Left renal cortex interstitium (tissue), 4 donors: ENCODE measurements at regions not wholly inside any gene's neighbourhood (a gene's known extent, or its start where the extent isn't known, plus 50 kb on each side); places are given as distances from the start of the nearest gene placed in this dataset.
"Not testable (repeated sequence)": the region's sequence is repeated elsewhere in the genome, so short reads cannot be mapped to it uniquely, and the experiment has no call there.

Experiments used
- DNase-seq, 4 donors: peaks; one replicate each; pipeline ENCODE4 v3.0.0-alpha.2; 2013; ENCODE audit warnings: low read depth in 4 of 4, low spot score in 2 of 4, missing footprints in 1 of 4

DNA sequence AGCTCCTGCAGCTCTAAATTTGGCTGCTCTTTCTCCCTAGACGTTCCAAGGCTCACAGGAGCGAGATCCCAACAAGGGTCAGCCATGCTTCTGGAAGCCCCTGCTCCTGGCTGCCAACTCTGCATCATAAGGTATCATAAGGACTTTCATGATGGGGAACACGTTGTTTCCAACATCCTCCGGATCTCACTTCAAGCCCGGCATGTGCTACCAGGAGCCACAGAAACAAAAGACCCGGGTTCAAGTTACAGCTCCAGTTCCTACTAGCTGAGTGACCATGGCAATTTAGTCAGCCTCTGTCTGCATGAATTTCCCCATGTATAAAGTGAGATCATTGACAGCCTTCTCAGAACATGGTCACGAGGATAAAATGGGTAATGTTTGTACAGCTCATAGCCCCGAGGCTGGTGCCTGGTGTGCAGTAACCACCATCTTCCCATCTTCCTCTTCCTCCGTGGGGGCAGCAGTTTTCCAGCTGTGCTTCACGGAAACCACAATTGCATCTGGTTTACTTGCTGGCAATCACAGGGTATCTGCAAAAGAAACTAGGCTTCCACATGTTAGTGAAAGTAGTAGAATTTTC, 209.0 kb upstream of the ECI2 start:
- DNase-seq = no peak

DNA sequence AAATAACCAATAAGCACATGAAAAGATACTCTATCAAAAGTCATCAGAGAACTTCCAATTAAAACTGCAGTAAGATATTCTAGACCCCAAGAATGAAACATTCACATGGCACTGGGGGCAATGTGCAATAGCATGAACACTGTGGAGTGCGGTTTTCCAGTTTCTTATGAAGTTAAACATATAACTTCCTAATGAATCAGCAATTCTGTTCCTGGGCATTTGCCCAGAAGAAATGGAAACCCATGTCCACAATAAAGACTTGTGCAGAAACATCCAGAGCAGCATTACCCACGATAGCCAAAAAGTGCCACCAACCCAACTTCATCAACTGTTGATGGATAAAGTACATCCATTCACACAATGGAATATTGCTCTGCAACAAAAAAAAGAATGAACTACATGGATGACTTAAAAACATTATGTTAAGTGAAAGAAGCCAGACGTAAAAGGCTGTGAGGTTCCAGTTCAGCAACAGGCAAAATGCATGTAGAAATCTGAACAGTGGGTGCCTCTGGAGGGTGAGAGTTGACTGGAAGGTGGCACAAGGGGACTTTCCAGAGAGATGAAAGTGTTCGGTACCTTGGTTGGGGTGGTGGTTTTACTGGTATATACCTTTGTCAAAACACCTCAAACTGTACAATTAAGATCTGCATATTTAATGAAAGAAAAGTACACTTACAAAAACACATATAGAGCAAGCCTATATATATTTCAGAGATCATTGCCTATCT, 207.2 kb upstream of the ECI2 start:
- no peak for DNase-seq

DNA sequence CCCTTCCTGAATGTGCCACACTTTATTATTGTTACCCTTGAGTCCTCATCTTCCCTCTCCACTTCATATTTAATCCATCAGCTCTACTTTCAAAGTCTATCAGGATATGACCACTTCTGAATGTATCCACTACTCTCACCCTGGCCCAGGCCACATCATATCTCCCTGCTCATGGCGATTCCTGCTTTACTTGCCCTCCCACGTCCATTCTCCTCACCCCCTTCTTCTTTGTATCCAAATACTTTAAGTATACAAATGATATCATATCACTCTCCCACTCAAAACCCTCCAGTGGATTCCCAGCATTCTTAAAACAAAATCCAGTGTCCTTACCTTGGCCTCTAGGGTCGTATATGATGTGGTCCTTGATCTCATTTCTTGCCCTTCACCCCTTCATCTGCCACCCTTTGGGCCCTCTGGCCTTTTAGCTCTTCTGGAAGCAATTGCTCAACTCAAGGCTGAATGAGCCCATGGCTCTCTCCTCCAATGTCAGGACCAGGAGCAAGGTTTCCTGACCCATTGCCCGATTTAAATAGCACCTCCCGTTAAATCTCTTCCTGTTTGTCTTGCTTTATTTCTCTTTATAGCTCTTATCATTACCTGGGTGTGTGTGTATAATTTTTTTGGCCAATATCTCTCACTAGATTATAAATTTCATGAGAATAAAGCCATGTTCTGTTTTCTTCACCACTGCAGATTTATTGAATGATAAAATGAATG, 205.9 kb upstream of the ECI2 start:
- DNase-seq = no peak

DNA sequence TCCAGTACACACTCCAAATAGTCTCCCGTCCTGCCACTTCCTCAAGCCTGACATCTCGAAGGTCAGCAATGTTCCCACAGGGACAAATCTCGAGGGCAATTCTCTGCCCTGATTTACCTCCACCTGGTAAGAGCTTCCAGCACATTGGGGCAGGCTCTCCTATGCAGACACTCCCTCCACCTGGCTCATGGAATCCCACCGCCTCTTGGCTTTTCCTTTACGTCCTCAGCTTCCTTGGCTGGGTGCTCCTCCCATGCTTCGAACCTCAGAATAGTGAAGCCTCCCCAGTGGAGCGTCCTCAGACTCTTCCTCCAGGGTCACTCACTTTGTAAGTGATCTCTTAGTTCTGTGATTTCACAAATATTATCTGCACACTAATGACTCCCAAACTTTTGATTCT, 205.2 kb upstream of the ECI2 start:
- DNase-seq = no peak

DNA sequence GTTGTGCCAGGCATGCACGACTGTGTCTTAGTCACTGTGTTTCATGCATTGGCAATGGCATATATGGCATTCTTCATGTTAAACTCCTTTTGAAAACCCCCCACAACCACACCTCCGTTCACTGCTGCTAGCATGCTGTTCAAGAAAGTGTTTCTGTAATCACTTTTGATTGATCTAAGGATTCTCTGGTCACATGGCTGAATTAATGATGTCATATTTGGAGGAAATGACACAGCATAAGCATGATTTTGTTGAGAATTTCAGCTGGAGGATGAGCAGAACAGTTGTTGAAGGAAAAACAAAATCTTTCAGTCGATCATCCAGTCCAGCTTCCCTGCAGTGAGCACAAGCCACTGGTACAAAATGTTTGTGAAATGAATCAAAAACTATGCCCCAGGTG, 203.5 kb upstream of the ECI2 start:
- no peak for DNase-seq

DNA sequence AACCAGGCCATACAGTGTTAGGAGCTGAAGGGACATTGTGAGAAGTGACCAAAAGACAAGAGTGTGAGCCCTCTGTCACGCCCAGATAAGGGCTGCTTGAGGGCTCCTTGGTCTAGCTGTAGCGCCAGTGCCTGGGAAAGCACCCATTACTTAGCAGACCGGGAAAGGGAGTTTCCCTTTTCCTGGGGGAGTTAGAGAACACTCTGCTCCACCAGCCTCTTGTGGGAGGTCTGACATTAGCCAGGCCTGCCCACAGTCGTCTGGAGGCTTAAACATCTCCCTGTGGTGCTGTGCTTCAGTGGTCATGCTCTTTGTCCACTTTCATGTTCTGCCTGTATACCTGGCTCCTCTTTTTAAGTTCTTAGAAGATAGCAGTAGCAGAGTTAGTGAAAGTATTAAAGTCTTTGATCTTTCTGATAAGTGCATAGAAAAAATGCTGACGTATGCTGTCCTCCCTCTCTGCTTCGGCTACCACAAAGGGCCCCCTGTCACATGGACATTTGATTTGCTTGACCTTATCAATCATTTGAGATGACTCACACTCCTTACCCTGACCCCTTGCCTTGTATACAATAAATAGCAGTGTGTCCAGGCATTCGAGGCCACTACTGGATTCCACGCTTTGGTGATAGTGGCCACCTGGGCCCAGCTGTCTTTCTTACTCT, 201.5 kb upstream of the ECI2 start:
- DNase-seq = no peak

DNA sequence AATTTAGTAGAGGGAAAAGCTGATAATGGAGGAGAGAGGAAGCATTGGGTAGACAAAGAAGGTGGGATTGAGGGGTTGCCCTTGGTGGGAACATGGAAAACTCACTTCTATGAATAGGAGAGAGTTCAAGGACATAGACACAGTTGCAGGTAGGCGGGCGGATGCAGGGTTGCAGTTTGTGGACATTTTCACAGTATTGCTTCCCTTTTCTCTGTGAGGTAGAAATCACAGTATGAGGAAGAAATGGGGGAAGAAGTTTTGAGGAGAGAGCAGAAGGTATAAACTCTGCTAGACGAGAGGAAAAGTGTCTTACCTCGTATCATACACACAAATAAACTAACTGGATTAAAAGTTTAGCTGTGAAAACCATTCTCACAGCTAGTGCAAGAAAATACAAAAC, 200.7 kb upstream of the ECI2 start:
- no peak for DNase-seq

DNA sequence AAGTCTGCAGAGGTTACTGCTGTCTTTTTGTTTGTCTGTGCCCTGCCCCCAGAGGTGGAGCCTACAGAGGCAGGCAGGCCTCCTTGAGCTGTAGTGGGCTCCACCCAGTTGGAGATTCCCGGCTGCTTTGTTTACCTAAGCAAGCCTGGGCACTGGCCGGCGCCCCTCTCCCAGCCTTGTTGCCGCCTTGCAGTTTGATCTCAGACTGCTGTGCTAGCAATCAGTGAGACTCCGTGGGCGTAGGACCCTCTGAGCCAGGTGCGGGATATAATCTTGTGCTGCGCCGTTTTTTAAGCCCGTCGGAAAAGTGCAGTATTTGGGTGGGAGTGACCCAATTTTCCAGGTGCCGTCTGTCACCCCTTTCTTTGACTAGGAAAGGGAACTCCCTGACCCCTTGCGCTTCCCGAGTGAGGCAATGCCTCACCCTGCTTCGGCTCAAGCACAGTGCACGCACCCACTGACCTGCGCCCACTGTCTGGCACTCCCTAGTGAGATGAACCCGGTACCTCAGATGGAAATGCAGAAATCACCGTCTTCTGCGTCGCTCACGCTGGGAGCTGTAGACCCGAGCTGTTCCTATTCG, 198.9 kb upstream of the ECI2 start:
- not testable (repeated sequence) for DNase-seq

DNA sequence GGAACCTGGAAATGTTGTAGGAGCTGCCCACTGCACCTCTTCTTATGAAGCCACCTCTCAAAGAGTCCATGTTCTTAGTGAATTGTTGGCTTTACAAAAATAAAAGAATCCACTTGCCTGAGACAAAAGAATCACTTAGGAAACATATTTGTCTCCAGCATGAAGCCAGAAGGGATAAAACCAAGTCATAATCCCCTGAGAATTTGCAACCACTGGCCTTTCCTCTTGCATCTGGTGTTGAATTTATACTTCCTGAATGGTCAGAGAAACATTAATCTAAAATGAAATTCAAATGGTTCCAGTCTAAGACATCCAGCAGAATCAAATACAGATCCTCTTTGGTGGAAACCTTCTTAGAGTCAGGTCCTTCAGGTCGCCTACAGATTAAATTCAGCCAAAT, 192.5 kb upstream of the ECI2 start:
- DNase-seq = no peak

DNA sequence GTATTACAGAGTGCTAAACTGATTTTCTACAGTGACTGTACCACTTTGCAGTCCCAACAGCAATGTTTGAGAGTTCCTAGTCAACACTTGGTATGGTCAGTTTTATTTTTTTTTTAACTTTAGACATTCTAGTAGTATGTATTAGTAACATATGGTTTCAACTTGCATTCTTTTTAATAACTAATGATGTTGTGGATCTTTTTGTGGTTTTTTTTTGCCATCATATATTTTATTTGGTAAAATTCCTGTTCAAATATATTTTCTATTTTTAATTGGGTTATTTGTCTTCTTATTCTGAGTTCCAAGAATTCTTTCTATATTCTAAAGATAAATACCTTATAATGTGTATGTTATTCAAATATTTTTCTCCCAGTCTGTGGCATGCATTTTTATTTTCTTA, 189.4 kb upstream of the ECI2 start:
- DNase-seq = no peak

DNA sequence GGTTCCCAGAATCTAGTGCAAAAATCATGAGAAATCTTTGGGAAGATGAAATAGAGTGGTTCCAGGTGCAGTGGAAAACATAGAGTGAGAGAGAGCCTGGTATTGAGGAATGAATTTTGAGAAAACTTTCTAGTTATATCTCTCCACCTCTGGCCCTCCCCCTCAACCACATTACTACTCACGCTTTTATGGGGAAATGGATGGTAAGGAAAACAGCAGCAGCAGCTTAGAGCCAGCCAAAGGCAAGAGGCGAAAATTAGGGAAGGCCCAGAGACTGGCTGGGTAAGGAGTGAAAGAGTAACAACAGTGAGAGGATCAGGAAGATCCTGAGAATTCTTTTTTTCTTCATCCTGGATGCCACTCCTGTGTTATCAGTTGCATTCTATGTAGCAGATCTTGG, 187.9 kb upstream of the ECI2 start:
- no peak for DNase-seq

DNA sequence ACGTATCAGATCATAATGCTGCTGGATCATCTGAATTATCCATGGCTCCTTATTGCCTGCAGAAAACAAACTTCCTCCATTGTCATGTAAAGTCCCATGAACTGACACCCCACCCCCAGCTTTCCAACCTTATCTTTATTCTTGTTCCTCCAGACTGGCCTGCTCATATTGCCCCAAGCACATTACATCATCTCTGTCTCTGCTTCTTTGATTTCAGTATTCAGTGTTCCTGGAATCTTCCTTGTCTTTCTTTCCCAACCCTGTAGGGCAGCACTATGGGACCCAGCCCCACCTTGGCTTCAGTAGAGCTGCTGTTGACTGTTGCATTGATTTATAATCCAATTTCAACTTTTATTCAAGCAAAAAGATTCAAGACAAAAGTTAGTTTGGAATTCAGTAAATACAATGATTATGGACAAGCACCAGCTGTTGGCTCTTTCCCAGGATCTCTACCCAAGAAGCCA, 187.5 kb upstream of the ECI2 start:
- no peak for DNase-seq

DNA sequence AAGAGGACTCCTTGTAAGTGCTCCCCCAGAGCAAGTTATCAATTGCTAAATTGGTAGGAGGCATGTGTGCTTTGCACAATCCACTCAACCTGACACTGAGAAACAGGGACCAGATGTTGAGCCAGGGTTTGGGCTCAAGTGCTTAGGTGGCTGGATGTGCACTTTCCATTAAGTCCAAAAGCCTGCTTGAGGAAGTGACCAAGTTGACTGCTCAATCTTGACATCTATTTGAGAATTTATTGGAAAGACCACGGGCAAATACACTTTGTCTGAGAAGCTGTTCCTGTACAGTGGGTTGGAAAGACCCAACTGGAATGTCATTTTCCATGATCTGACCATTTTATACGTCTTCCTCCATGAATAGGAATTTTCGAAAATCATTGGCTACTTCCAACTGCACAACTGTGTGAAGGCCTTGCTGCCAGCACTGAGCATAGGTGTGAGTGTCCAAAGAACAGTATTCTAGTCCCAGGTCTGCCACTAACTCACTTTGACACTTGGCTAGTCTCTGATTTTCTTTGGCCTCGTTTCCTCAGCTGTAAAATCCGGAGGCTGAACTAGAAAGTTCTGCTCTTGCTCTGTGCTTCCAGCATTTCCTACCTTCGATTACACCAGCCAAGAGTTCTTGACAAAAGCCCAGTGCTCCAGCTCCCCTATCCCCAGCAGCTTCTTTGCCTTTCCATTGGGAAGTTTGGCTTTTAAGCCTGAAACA, 186.9 kb upstream of the ECI2 start:
- DNase-seq = no peak

DNA sequence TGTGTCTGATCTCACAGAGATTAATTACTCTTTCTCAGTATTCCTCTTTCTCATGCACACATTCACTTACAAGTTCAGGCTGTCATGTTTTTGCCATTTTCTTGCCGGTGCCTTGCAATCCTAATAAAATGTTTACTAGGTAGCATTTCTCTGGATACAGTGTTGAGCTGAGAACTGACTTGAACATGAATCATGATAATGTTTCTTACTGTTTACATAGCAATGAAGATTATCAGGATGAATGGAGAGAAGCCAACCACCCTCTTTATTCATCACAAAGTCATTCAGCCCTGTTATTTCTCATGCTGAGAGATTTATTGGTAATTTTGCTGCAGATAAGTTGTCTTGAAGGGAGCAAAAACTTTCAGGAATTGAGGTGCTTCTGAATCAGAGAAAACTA, 185.5 kb upstream of the ECI2 start:
- no peak for DNase-seq

DNA sequence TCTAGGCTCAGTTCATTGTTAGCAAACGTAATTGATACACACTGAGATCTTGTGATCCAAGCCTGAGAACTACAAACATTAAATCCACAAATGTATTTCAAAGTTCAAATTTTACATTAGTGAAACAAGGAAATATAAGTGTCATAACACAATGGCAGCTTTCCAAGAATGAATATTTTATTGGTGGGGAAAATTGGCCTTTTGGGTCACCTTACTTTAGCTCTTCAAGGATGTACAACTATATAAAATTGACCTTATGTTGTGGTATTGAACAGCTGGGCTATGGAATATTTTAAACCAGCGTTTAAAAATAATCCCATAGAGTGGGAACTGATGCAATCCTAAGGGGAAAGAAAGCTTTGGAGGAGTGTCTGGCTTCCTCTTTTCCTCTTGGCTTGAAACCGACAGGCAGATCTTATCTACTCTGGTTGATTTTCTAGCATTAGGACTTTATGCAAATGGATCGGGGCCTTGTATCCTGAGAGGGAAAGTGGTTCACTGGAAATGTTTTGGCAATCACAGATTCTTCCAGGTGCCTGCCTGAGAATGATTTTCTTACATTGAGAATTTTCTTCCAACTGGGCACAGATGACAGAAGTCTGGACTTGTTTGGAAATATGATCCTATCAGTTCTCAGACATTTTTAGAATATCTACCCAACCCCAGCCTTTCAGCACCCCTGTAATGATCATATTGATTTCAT, 184.8 kb upstream of the ECI2 start:
- no peak for DNase-seq

DNA sequence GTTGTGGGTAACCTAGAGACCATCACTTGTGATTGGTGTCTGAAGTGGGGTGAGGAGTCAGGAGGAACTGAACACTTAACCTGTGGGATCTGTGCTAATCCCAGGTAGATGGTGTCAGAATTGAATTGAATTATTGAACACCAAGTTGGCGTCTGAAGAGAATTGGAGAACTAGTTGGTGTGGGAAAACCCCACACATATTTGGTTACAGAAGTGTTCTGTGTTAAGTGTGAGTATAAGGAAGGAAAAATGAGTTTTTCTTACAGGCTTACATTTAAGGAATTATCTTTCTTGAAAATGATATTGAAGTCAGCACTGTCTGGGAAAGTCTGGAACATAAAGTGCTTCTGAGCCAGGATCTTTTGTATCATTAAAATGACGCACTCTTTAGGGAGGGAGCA, 182.9 kb upstream of the ECI2 start:
- no peak for DNase-seq

DNA sequence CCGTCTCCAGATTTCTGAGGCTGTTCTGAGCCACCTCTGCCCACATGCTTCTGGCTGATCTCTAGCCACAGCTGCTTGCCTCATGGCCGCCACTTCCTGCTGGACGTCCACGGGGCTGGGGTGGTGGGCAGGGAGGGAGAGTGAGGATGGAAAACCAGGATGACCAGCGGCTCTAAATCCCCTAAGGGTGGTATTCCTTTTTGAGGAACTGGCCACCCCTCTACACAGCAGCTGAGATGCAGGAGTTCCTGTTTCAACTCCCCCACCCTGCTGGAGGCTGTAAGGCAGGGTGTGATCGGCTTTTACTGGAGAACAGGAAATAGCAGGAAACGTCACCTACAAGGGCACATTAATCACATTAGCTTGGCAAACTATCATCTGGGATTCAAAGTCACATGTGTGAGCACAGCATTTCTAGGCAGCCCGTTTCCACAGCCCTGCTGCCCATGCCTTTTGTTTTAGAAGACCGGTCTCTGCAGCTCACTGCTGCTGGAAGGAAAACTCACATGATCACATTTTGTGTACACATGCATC, 181.6 kb upstream of the ECI2 start:
- peak in 1 of 4 donors; percentile 34 for DNase-seq

DNA sequence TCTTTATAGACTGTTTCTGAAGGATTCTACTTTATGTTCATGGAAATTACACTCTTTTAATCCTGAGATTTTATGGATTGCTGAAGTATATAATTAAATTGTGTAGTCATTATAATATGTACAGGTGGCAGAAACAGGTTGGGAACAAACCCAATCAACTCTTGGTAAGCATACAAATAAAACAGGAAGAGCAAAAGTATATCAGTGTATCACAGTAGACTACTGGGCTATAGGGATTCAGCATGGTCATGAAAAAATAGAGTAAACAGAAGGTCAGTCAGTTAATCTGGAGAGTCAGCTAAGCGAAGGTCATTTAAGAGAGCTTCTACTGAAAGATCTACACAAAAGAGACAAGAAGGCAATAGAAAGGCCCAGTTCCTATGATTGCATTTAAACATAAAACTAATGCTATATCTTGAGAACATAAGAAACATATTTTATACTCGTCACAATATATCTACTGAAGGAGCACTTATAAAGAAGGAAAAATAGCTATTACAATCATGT, 178.9 kb upstream of the ECI2 start:
- DNase-seq = no peak

DNA sequence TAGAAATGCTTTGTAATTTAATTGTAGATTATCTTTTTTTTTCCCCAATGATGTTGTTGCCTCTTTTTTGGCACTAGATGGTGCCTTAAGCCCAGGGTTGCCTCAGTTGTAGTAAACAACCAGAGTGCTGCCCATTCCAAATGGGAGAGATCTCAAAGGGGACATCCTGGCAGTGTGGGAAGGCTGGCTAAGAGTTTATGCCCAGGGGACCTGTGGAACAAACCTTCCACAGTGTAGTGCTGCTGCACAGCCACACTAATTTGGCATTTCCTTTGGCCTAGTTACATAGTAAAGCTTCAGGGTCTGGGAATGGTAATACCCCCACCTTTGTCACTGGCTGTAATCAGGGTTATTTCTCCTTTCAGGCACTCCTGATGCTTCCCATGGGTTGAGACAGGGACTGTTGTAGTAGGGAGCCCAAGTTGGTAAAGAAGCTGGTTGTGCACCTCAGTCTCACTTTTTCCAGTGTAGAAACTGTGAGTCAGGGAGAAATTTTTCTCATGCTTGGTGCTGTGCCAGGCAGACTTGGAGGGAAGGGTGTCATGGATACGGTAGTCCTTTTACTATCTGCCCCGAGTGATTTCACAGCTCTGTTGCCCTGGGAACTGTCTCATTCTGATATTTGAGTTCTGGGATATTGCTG, 177.8 kb upstream of the ECI2 start:
- DNase-seq = no peak
